Upper lobe of right lung (tissue), 1 donor: ENCODE measurements at regions not wholly inside any gene's neighbourhood (a gene's known extent, or its start where the extent isn't known, plus 50 kb on each side); places are given as distances from the start of the nearest gene placed in this dataset.

Experiments
- ATAC-seq: fragments of 200-7000 bp; cut with Tn5 transposase; one replicate; pipeline ENCODE4 v1.9.1; 2020; ENCODE audit warnings: mild to moderate bottlenecking, moderate library complexity
- DNase-seq: peaks from one replicate; pipeline ENCODE4 v3.0.0-alpha.2; 2020
- H3K27ac ChIP-seq: fragments of 200-600 bp; one replicate; pipeline ENCODE4 v1.8.0; 2022
- H3K27me3 ChIP-seq: fragments of 200-600 bp; one replicate; pipeline ENCODE4 v1.8.0; 2022; ENCODE audit warnings: mild to moderate bottlenecking
- H3K36me3 ChIP-seq: fragments of 200-600 bp; one replicate; pipeline ENCODE4 v1.8.0; 2022
- H3K4me1 ChIP-seq: fragments of 200-600 bp; one replicate; pipeline ENCODE4 v1.8.0; 2022
- H3K4me3 ChIP-seq: fragments of 200-600 bp; one replicate; pipeline ENCODE4 v1.8.0; 2022; ENCODE audit warnings: mild to moderate bottlenecking
- H3K9me3 ChIP-seq: fragments of 200-600 bp; one replicate; pipeline ENCODE4 v1.8.0; 2022
- intact Hi-C: fragments of 100-400 bp; cut with DNase I; formaldehyde crosslinking; loops from one replicate; pipeline ENCODE4 v1.11.0; 2022
- TF ChIP-seq, protein P1 (sequence below): fragments of 200-600 bp; IDR thresholded peaks from one replicate; pipeline ENCODE4 v1.8.0; 2022; ENCODE audit warnings: antibody characterized with exemption
- donor health status: DM: no; HTN: yes; CAD: no; lungs with severe emphysema.

DNA sequence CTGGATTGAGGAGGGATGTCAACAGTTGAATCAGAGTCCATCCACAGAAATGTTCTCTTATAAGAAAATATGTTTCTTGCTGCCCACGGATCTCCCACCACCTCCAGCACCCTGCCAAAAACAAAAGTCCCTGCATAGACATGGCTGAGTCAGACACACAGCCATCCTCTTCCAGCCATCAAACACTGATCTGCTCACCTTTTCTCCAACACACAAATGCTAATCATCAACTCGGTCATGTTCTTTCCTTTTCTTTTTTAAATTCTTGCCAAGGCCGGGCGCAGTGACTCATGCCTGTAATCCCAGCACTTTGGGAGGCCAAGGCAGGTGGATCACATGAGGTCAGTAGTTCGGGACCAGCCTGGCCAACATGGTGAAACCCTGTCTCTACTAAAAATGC is 110.7 kb upstream of the IL12A start:
- H3K27me3 ChIP-seq, result no peaks in the 10 kb centered on the region
- no peaks in the 10 kb centered on the region for H3K36me3 ChIP-seq
- no peak for ATAC-seq
- TF ChIP-seq, protein P1, sequence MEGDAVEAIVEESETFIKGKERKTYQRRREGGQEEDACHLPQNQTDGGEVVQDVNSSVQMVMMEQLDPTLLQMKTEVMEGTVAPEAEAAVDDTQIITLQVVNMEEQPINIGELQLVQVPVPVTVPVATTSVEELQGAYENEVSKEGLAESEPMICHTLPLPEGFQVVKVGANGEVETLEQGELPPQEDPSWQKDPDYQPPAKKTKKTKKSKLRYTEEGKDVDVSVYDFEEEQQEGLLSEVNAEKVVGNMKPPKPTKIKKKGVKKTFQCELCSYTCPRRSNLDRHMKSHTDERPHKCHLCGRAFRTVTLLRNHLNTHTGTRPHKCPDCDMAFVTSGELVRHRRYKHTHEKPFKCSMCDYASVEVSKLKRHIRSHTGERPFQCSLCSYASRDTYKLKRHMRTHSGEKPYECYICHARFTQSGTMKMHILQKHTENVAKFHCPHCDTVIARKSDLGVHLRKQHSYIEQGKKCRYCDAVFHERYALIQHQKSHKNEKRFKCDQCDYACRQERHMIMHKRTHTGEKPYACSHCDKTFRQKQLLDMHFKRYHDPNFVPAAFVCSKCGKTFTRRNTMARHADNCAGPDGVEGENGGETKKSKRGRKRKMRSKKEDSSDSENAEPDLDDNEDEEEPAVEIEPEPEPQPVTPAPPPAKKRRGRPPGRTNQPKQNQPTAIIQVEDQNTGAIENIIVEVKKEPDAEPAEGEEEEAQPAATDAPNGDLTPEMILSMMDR, result no peak
- H3K9me3 ChIP-seq, result no peaks in the 10 kb centered on the region
- H3K27ac ChIP-seq, result no peak overlapping the region
- peaks cover 25% of the 10 kb centered on the region for H3K4me1 ChIP-seq
- no peak overlapping the region for H3K4me3 ChIP-seq
- intact Hi-C loops, result no loop called here
- DNase-seq, result no peak

DNA sequence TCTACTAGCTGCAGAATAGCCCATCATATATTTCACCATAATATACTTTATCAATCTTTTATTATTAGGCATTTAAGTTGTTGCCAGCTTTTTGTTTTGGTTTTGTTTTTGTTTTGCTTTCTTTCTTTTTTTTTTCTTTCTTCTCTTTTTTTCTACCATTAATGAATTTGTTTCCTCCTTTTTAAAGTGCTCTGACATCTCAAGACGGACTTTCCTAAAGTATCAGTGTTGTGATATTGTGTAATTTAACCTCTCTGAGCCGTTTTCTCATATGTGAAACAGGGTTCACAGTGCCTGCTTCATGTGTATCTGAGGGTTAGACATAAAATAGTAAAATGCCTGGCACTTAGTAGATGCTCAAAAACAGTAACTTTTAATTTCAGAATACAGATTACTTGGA is 109.5 kb upstream of the IL12A start:
- Histone ChIP-seq H3K27ac (no peak overlapping the region), H3K4me1 (peaks cover 25% of the 10 kb centered on the region), H3K27me3 (no peaks in the 10 kb centered on the region), H3K36me3 (no peaks in the 10 kb centered on the region), H3K4me3 (no peak overlapping the region), H3K9me3 (no peaks in the 10 kb centered on the region)
- TF ChIP-seq, protein P1, result no peak
- intact Hi-C loops, result no loop called here
- DNase-seq (no peak), ATAC-seq (no peak)

DNA sequence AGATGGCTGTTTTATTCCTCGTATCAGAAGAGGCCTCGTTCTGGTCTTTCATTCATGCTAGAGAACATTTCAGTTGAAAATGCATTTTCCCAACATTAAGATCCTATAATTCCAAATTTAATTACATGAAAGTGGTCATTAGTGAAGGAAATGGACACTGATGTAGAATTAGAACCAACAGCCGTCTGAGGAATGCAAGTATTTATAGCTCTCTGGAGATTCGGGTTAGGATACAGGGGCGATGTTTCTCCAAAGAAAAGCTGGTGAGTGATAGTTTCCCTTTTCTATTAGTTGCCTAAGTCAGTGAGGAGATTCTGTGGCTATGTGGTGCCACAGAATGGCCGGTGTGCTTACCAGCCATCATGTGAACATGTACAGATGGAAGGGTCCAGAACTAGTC is 109.0 kb upstream of the IL12A start:
- TF ChIP-seq, protein P1, result no peak
- peaks cover 25% of the 10 kb centered on the region for H3K4me1 ChIP-seq
- H3K36me3 ChIP-seq, result no peaks in the 10 kb centered on the region
- H3K9me3 ChIP-seq, result no peaks in the 10 kb centered on the region
- ATAC-seq (no peak), DNase-seq (no peak)
- H3K27me3 ChIP-seq, result no peaks in the 10 kb centered on the region
- intact Hi-C loops, result no loop called here
- no peak overlapping the region for H3K4me3 ChIP-seq
- no peak overlapping the region for H3K27ac ChIP-seq

DNA sequence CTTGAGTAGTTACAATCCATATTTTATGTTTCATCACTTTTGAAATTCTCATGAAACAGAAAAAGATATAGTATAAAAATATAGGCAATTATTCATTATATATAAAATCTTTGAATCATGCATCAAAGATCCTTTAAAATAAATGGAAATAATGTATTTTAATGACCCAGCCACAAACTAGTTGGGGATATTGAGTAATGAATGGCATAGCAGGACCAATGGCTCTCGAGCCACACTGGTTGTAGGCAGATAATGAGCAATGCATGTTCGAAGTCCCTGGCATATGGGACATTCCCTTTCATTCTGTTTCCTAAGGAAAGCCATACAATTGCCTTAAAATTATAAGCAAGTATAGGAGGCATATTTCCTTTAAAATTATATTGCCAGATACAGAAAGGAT is 107.4 kb upstream of the IL12A start:
- intact Hi-C loops, result no loop called here
- TF ChIP-seq, protein P1, result no peak
- ATAC-seq (no peak), DNase-seq (no peak)
- H3K9me3 ChIP-seq, result no peaks in the 10 kb centered on the region
- peaks cover 25% of the 10 kb centered on the region for H3K4me1 ChIP-seq
- H3K27ac ChIP-seq, result no peak overlapping the region
- no peak overlapping the region for H3K4me3 ChIP-seq
- no peaks in the 10 kb centered on the region for H3K36me3 ChIP-seq
- no peaks in the 10 kb centered on the region for H3K27me3 ChIP-seq

DNA sequence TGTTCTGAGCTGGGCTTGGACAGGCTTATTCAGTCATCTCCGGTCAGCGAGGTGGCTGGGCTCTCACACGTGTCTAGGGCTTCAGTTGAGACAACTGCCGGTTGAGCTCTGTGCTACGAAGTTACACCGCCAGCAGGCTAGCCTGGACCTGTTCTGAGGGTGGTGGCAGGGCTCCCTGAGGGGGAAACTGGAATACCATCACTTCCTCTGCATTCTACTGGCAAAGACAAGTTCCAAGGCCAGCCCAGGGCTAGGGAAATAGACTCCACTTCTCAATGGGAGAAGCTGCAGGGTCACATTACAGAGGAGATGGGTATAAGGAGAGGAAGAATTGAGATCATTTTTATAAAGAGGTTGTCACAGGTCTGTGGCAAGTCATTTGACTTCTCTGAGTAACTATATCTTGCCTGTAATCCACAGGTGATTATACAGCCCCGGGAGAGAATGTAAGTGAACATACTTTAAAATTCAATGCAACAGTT is 106.8 kb upstream of the IL12A start:
- TF ChIP-seq, protein P1, result no peak
- intact Hi-C loops, result no loop called here
- no peaks in the 10 kb centered on the region for H3K9me3 ChIP-seq
- ATAC-seq (peak; percentile 37), DNase-seq (no peak)
- no peak overlapping the region for H3K4me3 ChIP-seq
- H3K27me3 ChIP-seq, result no peaks in the 10 kb centered on the region
- peaks cover 25% of the 10 kb centered on the region for H3K4me1 ChIP-seq
- H3K36me3 ChIP-seq, result no peaks in the 10 kb centered on the region
- H3K27ac ChIP-seq, result no peak overlapping the region

DNA sequence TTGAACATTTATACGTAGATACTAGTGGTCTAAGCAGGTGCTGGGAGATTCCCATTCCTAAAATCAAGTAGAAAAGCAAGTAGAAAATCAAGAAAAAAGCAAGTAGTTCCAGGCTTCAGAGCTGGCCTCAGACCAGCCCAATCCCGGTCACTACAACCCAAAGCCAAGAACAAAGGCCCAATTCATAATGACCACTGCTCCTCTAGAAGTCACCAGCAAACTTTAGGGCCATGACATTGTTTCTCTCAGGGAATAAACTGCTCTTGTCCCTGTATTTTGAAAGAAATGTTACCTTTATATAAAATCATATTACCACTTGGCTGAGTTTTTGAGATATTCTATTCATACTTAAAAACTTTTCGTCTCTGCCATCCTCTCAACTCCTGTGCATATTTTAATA is 106.3 kb upstream of the IL12A start:
- intact Hi-C loops, result no loop called here

More for the DNA sequence above, 106.3 kb upstream of the IL12A start:
- peaks cover 25% of the 10 kb centered on the region for H3K4me1 ChIP-seq
- no peak for DNase-seq
- no peak overlapping the region for H3K4me3 ChIP-seq
- TF ChIP-seq, protein P1, result no peak
- no peak for ATAC-seq
- no peak overlapping the region for H3K27ac ChIP-seq
- H3K9me3 ChIP-seq, result no peaks in the 10 kb centered on the region
- no peaks in the 10 kb centered on the region for H3K27me3 ChIP-seq
- H3K36me3 ChIP-seq, result no peaks in the 10 kb centered on the region
